ENCODE measurements at regions not wholly inside any gene's neighbourhood (a gene's known extent, or its start where the extent isn't known, plus 50 kb on each side); places are given as distances from the start of the nearest gene placed in this dataset.

- TF ChIP-seq POLR2A (IDR thresholded peaks at IDR 0.05; ENCODE audit: low read depth, low read length) (no peak), TAF1 (IDR thresholded peaks at IDR 0.05; ENCODE audit: low read depth, low read length) (no peak), POLR2AphosphoS5 (IDR thresholded peaks at IDR 0.05; ENCODE audit: low read depth, low read length) (no peak), POU2F2 (IDR thresholded peaks at IDR 0.05; ENCODE audit: low read depth, low read length) (no peak), SPI1 (IDR thresholded peaks at IDR 0.05; ENCODE audit: low read depth, low read length) (no peak)
Observed at GRCh38 chr6:47404435-47404834, 73.2 kb upstream of the CD2AP start.

All from GM12891 (cell line).